Erythroblast (primary cell): ENCODE measurements at regions not wholly inside any gene's neighbourhood (a gene's known extent, or its start where the extent isn't known, plus 50 kb on each side); places are given as distances from the start of the nearest gene placed in this dataset.

Source experiments
- GATA1 ChIP-seq: IDR thresholded peaks from 2 replicates; pipeline ENCODE4 v1.6.1; 2011; ENCODE audit warnings: low read depth, mild to moderate bottlenecking, control low read depth, low read length, moderate library complexity
- POLR2A ChIP-seq: IDR thresholded peaks from 2 replicates; pipeline ENCODE4 v1.6.1; 2011; ENCODE audit warnings: mild to moderate bottlenecking, low read length

DNA sequence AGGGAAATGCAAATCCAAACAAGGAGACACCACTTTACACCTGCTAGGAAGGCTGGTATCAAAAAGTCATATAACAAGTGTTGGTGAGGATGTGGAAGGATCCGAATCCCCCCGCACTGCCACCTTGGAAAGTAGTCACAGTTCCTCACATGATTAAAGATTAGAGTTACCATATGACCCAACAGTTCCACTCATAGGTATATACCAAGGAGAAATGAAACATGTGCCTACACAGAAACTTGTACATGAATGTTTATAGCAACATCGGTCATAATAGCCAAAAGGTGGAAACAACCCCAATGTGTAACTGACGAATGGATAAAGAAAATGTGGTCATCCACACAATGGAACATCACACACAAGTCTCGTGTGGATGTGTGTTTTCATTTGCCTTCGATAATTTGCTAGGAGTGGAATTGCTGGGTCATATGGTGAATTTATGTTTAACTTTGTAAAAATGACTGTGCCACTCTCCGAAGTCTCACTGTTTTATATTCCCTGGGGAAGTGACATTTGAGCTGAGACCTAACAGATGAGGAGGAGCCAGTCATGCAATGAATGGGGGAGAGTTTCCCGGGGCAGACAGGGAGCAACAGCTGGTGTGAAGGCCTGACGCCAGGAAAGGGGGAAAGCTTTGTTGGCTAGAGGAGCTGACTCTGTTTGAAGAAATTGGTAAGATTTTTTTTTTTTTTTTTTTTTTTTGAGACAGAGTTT, 125.9 kb upstream of the MLN start:
- no peak for TF ChIP-seq POLR2A
- no peak for TF ChIP-seq GATA1
